GM12878 (cell line): ENCODE measurements at regions not wholly inside any gene's neighbourhood (a gene's known extent, or its start where the extent isn't known, plus 50 kb on each side); places are given as distances from the start of the nearest gene placed in this dataset.
A peak's percentile ranks its signal among the peaks of the same experiment; 100 is the strongest.

Source experiments
- ATAC-seq: fragments of 200-7000 bp; cut with Tn5 transposase; 3 replicates; pipeline ENCODE4 v1.9.1; 2020; ENCODE audit warnings: mild to moderate bottlenecking, moderate library complexity
- BruUV-seq: library from RNA; stranded (reverse); fragments of 400-500 nt; replicated peaks from 2 replicates; lab custom pipeline; 2021; lab: Mats Ljungman, UMichigan
- CTCF ChIA-PET: fragments of 300-600 bp; sonication (Branson Sonifier 250); formaldehyde crosslinking; extraction: SDS; loops from one replicate; lab custom pipeline; 2021; ENCODE audit warnings: inconsistent platforms; lab: Yijun Ruan, JAX
- POLR2A ChIA-PET: fragments of 350-600 bp; formaldehyde crosslinking; extraction: SDS; loops from one replicate; lab custom pipeline; 2021; ENCODE audit warnings: inconsistent platforms; lab: Charles Lee
- RAD21 ChIA-PET: fragments of 300-600 bp; sonication (Branson Sonifier 250); formaldehyde crosslinking; loops from one replicate; lab custom pipeline; 2023; ENCODE audit warnings: antibody characterized with exemption; ENCODE audit not compliant: unreplicated experiment; lab: Charles Lee
- SMC1A ChIA-PET: fragments of 300-600 bp; sonication (Branson Sonifier 250); formaldehyde crosslinking; loops from one replicate; lab custom pipeline; 2023; ENCODE audit not compliant: unreplicated experiment, uncharacterized antibody; lab: Charles Lee
- DNase-seq: peaks from one replicate; pipeline ENCODE4 v3.0.0-alpha.2; 2011; ENCODE audit warnings: low read depth, low spot score
- FAIRE-seq: peaks from 3 replicates; lab custom pipeline; 2011; peaks lifted over from hg19 to GRCh38; lab: Jason Lieb, UNC
- H2AFZ ChIP-seq: 2 replicates; pipeline ENCODE4 v1.6.0; 2011; ENCODE audit warnings: low read depth, low read length, control low read depth; ENCODE audit not compliant: control insufficient read depth
- H3K27ac ChIP-seq: 2 replicates; pipeline ENCODE4 v1.5.1; 2011; ENCODE audit warnings: control low read depth; ENCODE audit not compliant: control insufficient read depth, insufficient read depth
- H3K27me3 ChIP-seq, 2 experiments: replicated peaks in 1 of 2; 2 replicates each; pipeline versions ENCODE4 v1.6.0 to v1.6.1; 2011; ENCODE audit warnings: low read length in 1 of 2; ENCODE audit not compliant: control insufficient read depth in 2 of 2, insufficient read depth in 2 of 2
- H3K36me3 ChIP-seq, 2 experiments: 2 replicates each; pipeline ENCODE4 v1.5.1; 2011; ENCODE audit warnings: low read length in 1 of 2; ENCODE audit not compliant: control insufficient read depth in 2 of 2, insufficient read depth in 2 of 2
- H3K4me1 ChIP-seq: 2 replicates; pipeline ENCODE4 v1.6.1; 2011; ENCODE audit warnings: mild to moderate bottlenecking, low read length, moderate library complexity, mixed read lengths; ENCODE audit not compliant: control insufficient read depth, insufficient read depth
- H3K4me2 ChIP-seq: 2 replicates; pipeline ENCODE4 v1.6.0; 2011; ENCODE audit warnings: control low read depth; ENCODE audit not compliant: control insufficient read depth, insufficient read depth
- H3K4me3 ChIP-seq: fragments of 200-600 bp; sonication (generic); 2 replicates; pipeline ENCODE4 v1.5.1; 2016
- H3K79me2 ChIP-seq: 2 replicates; pipeline ENCODE4 v1.6.0; 2011; ENCODE audit warnings: low read length; ENCODE audit not compliant: control insufficient read depth, insufficient read depth
- H3K9ac ChIP-seq: 2 replicates; pipeline ENCODE4 v1.8.0; 2011; ENCODE audit warnings: low read length, control low read depth, mixed read lengths; ENCODE audit not compliant: control insufficient read depth, insufficient read depth
- H3K9me3 ChIP-seq: replicated peaks from 3 replicates; pipeline ENCODE4 v1.5.1; 2011; ENCODE audit warnings: mild to moderate bottlenecking, low read length; ENCODE audit not compliant: control insufficient read depth, insufficient read depth
- H4K20me1 ChIP-seq: 2 replicates; pipeline ENCODE4 v1.6.0; 2011; ENCODE audit not compliant: control insufficient read depth, insufficient read depth
- BMI1 ChIP-seq: fragments of 450-650 bp; IDR thresholded peaks from 2 replicates; pipeline ENCODE4 v1.6.1; 2016; ENCODE audit warnings: mild to moderate bottlenecking, moderate library complexity, borderline replicate concordance
- CHD2 ChIP-seq: IDR thresholded peaks from 2 replicates; pipeline ENCODE4 v1.6.1; 2011; ENCODE audit warnings: low read depth, low read length, improper control_type of control experiment, borderline replicate concordance
- FOS ChIP-seq: IDR thresholded peaks from 3 replicates; pipeline ENCODE4 v1.6.1; 2011; ENCODE audit warnings: borderline replicate concordance; ENCODE audit not compliant: insufficient read length; ENCODE audit errors: extremely low read depth
- HDAC2 ChIP-seq: fragments of 200-600 bp; sonication (generic); IDR thresholded peaks from 2 replicates; pipeline ENCODE4 v1.6.1; 2017
- IKZF2 ChIP-seq, 2 experiments: fragments of 450-650 bp; IDR thresholded peaks; 2 replicates each; pipeline ENCODE4 v1.6.1; 2017; ENCODE audit warnings: mild to moderate bottlenecking in 2 of 2, moderate library complexity in 2 of 2
- JUND ChIP-seq: IDR thresholded peaks from 2 replicates; pipeline ENCODE4 v1.6.1; 2012; ENCODE audit warnings: low read depth, mild to moderate bottlenecking, low read length, improper control_type of control experiment, moderate library complexity
- PRDM15 ChIP-seq: fragments of 450-650 bp; formaldehyde crosslinking; IDR thresholded peaks from 2 replicates; pipeline ENCODE4 v1.4.0; 2020; ENCODE audit warnings: mild to moderate bottlenecking, moderate library complexity
- RAD51 ChIP-seq: fragments of 450-650 bp; IDR thresholded peaks from 2 replicates; pipeline ENCODE4 v1.6.1; 2016; ENCODE audit warnings: moderate library complexity, mild to moderate bottlenecking, inconsistent platforms
- SMC3 ChIP-seq: IDR thresholded peaks from 2 replicates; pipeline ENCODE4 v1.6.1; 2011; ENCODE audit warnings: low read length, improper control_type of control experiment, borderline replicate concordance
- WGBS: methylation state at CpG from one replicate; pipeline ENCODE4 v1.1.6; 2016; ENCODE audit warnings: low lambda C conversion rate; ENCODE audit not compliant: insufficient replicate concordance, insufficient coverage; ENCODE audit errors: missing lambda C conversion rate; 5-methylcytosine and 5-hydroxymethylcytosine counted together
- in situ Hi-C: fragments of 300-500 bp; cut with MboI; formaldehyde crosslinking; loops from 9 replicates; pipeline ENCODE4 v1.14.3; 2018; ENCODE audit warnings: mixed read lengths
- intact Hi-C: fragments of 100-400 bp; cut with micrococcal nuclease; formaldehyde crosslinking; loops from one replicate; pipeline ENCODE4 v1.14.2; 2022; ENCODE audit not compliant: unreplicated experiment
- TF ChIP-seq, protein P1 (sequence below): IDR thresholded peaks from 2 replicates; pipeline ENCODE4 v1.6.1; 2011; ENCODE audit warnings: borderline replicate concordance, low read depth, mild to moderate bottlenecking, moderate library complexity, mixed read lengths, low read length; ENCODE audit not compliant: insufficient read depth; ENCODE audit errors: extremely low read length

DNA sequence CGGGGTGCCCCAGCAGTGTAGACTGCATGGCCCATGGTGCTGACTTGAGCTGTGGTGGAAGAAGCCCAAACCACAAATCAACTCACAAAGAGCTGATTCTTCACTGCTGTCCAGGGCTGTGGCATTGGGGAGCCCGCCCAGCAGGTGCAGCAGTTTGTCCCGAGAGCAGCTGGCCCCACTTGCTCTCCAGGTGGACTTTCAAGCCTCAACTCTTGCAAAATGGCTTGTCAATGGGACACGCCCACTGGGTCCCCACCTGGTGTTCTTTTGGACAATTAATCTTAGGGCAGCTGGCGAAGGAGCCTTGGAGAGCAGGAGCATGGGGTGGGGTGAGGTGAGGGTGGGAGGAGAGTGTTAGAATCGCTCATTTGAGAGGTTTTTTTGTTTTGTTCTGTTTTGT, 117.9 kb downstream of the MYCN start:
- Histone ChIP-seq H3K79me2 (no peaks in the 10 kb centered on the region), H3K27me3 (no peaks in the 10 kb centered on the region), H4K20me1 (no peaks in the 10 kb centered on the region), H3K9ac (no peak overlapping the region), H3K36me3 (no peaks in the 10 kb centered on the region), H3K27ac (no peak overlapping the region), H3K4me3 (no peak overlapping the region), H2AFZ (no peak overlapping the region), H3K4me1 (peaks cover 17% of the 10 kb centered on the region), H3K9me3 (no peaks in the 10 kb centered on the region; the same call in 2 of the 3 replicates), H3K4me2 (no peak overlapping the region)
- intact Hi-C loops: no loop called here
- in situ Hi-C loops: no loop called here
- ChIA-PET CTCF (interaction anchor here (0.9 kb wide), 1 partner anchor 264 kb away, joined by 3 read pairs; no protein-coding TSS in a partner anchor), SMC1A (interaction anchor here (1.6 to 1.7 kb wide), 2 partner anchors 12 to 260 kb away, joined by 3 to 4 read pairs; no protein-coding TSS in a partner anchor), POLR2A (interaction anchor here (0.6 kb wide), 1 partner anchor 116 kb away, joined by 4 read pairs; no protein-coding TSS in a partner anchor), RAD21 (no interaction called here)
- WGBS: 8% methylated on average over 6 of the region's 6 CpGs
- FAIRE-seq (no peak), ATAC-seq (no peak), DNase-seq (no peak)
- no TSS peak for BruUV-seq
- TF ChIP-seq HDAC2 (no peak), FOS (no peak)
- TF ChIP-seq, protein P1, sequence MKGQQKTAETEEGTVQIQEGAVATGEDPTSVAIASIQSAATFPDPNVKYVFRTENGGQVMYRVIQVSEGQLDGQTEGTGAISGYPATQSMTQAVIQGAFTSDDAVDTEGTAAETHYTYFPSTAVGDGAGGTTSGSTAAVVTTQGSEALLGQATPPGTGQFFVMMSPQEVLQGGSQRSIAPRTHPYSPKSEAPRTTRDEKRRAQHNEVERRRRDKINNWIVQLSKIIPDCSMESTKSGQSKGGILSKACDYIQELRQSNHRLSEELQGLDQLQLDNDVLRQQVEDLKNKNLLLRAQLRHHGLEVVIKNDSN: peak; percentile 30
- TF ChIP-seq, all 136 proteins: peak for 1

DNA sequence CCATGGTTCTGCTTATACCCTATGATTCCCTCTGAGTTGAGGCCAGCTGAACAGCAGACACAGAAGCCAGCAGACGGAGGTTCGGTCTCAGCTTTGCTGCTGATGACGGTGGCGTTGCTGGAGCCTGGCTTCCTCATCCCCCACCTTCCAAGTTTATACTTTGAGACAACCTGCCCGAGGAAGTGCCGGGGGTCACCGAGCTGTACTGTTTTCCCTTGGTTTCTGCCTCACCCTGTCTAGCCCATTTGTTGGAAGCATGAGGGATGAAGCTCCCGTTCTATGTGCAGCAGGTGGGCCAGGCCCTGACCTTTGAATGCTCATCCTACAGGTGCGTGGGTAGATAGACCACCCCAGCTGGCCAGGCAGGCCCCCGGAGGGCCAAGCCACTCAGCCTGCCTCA, 117.3 kb downstream of the MYCN start:
- in situ Hi-C loops: no loop called here
- WGBS: 40% methylated on average over 10 of the region's 10 CpGs
- intact Hi-C loops: no loop called here
- H3K4me2 ChIP-seq: no peak overlapping the region
- FAIRE-seq (no peak), DNase-seq (no peak), ATAC-seq (no peak)
- peaks cover 17% of the 10 kb centered on the region for H3K4me1 ChIP-seq
- H3K27me3 ChIP-seq: no peaks in the 10 kb centered on the region
- H3K9ac ChIP-seq: no peak overlapping the region
- no peaks in the 10 kb centered on the region for H3K36me3 ChIP-seq
- H3K9me3 ChIP-seq: no peaks in the 10 kb centered on the region; the same call in 2 of the 3 replicates
- ChIA-PET SMC1A (interaction anchor here (1.6 to 1.7 kb wide), 2 partner anchors 11 to 259 kb away, joined by 3 to 4 read pairs; no protein-coding TSS in a partner anchor), POLR2A (interaction anchor here (0.6 kb wide), 1 partner anchor 116 kb away, joined by 4 read pairs; no protein-coding TSS in a partner anchor), CTCF (interaction anchor here (0.9 kb wide), 1 partner anchor 263 kb away, joined by 3 read pairs; no protein-coding TSS in a partner anchor), RAD21 (no interaction called here)
- H2AFZ ChIP-seq: no peak overlapping the region
- H4K20me1 ChIP-seq: no peaks in the 10 kb centered on the region
- H3K27ac ChIP-seq: no peak overlapping the region
- no peak overlapping the region for H3K4me3 ChIP-seq
- H3K79me2 ChIP-seq: no peaks in the 10 kb centered on the region
- BruUV-seq: no TSS peak
- TF ChIP-seq IKZF2 (IDR thresholded peaks at IDR 0.05): no peak
- no peak for TF ChIP-seq SMC3
- TF ChIP-seq CHD2: no peak
- no peak for TF ChIP-seq JUND
- TF ChIP-seq PRDM15 (CRISPR knock-in tag): no peak
- no peak for TF ChIP-seq BMI1
- TF ChIP-seq RAD51: no peak
